IMR-90 (cell line): ENCODE measurements at regions not wholly inside any gene's neighbourhood (a gene's known extent, or its start where the extent isn't known, plus 50 kb on each side); places are given as distances from the start of the nearest gene placed in this dataset.

ENCODE experiments used
- ATAC-seq: fragments of 200-7000 bp; cut with Tn5 transposase; 2 replicates; pipeline ENCODE4 v1.9.1; 2020; ENCODE audit warnings: low read depth, mild to moderate bottlenecking, moderate library complexity
- BruUV-seq: library from RNA; stranded (reverse); fragments of 400-500 nt; replicated peaks from 2 replicates; lab custom pipeline; 2021; lab: Mats Ljungman, UMichigan
- CTCF ChIA-PET: fragments of 300-600 bp; formaldehyde crosslinking; extraction: SDS; loops from one replicate; lab custom pipeline; 2021; ENCODE audit warnings: antibody characterized with exemption; lab: Yijun Ruan, JAX
- POLR2A ChIA-PET: fragments of 300-600 bp; sonication (Branson Sonifier 250); formaldehyde crosslinking; loops from one replicate; lab custom pipeline; 2022; ENCODE audit warnings: antibody characterized with exemption; ENCODE audit not compliant: unreplicated experiment; lab: Charles Lee
- DNase-seq: peaks from one replicate; pipeline ENCODE4 v3.0.0; 2013
- H2AFZ ChIP-seq: replicated peaks from 2 replicates; pipeline ENCODE3; 2013; ENCODE audit warnings: low read length, mild to moderate bottlenecking; ENCODE audit not compliant: poor library complexity
- H2AK5ac ChIP-seq: 2 replicates; pipeline ENCODE4 v1.6.1; 2013; ENCODE audit warnings: low read depth, low read length, inconsistent platforms
- H2AK9ac ChIP-seq: replicated peaks from 2 replicates; pipeline ENCODE3; 2013; ENCODE audit warnings: mild to moderate bottlenecking, low read depth, low read length, moderate library complexity; ENCODE audit not compliant: poor library complexity
- H2BK120ac ChIP-seq: 2 replicates; pipeline ENCODE4 v1.6.1; 2013; ENCODE audit warnings: low read depth, low read length, inconsistent platforms
- H2BK15ac ChIP-seq: 3 replicates; pipeline ENCODE4 v1.6.1; 2013; ENCODE audit warnings: low read depth, low read length, inconsistent platforms
- H2BK20ac ChIP-seq: 2 replicates; pipeline ENCODE4 v1.6.1; 2013; ENCODE audit warnings: low read depth, mild to moderate bottlenecking, inconsistent platforms, low read length, moderate library complexity
- H2BK5ac ChIP-seq: 2 replicates; pipeline ENCODE4 v1.6.1; 2013; ENCODE audit warnings: mild to moderate bottlenecking, low read depth, low read length, inconsistent platforms; ENCODE audit not compliant: poor library complexity, severe bottlenecking
- H3K14ac ChIP-seq: replicated peaks from 2 replicates; pipeline ENCODE4 v1.6.1; 2013; ENCODE audit warnings: low read depth, low read length, inconsistent platforms
- H3K18ac ChIP-seq: 2 replicates; pipeline ENCODE4 v1.6.1; 2013; ENCODE audit warnings: low read depth, low read length, control low read depth
- H3K23ac ChIP-seq: 2 replicates; pipeline ENCODE4 v1.6.1; 2013; ENCODE audit warnings: low read depth, low read length, inconsistent platforms
- H3K27ac ChIP-seq: 2 replicates; pipeline ENCODE4 v1.5.1; 2013; ENCODE audit warnings: mild to moderate bottlenecking, control low read depth, low read length; ENCODE audit not compliant: insufficient read depth
- H3K27me3 ChIP-seq: 2 replicates; pipeline ENCODE4 v1.6.1; 2013; ENCODE audit warnings: low read length; ENCODE audit not compliant: control insufficient read depth, insufficient read depth
- H3K36me3 ChIP-seq: 2 replicates; pipeline ENCODE4 v1.6.1; 2013; ENCODE audit warnings: low read length, mixed read lengths; ENCODE audit not compliant: control insufficient read depth, insufficient read depth
- H3K4ac ChIP-seq: 2 replicates; pipeline ENCODE4 v1.6.1; 2013; ENCODE audit warnings: low read depth, low read length, inconsistent platforms
- H3K4me1 ChIP-seq: 2 replicates; pipeline ENCODE4 v1.6.1; 2013; ENCODE audit warnings: low read length, mixed read lengths; ENCODE audit not compliant: control insufficient read depth, insufficient read depth
- H3K4me2 ChIP-seq: 2 replicates; pipeline ENCODE4 v1.6.1; 2013; ENCODE audit warnings: low read depth, mild to moderate bottlenecking, control low read depth, low read length, moderate library complexity
- H3K4me3 ChIP-seq: 2 replicates; pipeline ENCODE4 v1.5.1; 2013; ENCODE audit warnings: low read depth, mild to moderate bottlenecking, control low read depth, low read length, moderate library complexity; ENCODE audit not compliant: insufficient read depth
- H3K56ac ChIP-seq: 2 replicates; pipeline ENCODE4 v1.6.1; 2013; ENCODE audit warnings: low read length, inconsistent platforms; ENCODE audit not compliant: insufficient read depth; ENCODE audit errors: extremely low read depth
- H3K79me1 ChIP-seq, 2 experiments: 2 replicates each; pipeline ENCODE4 v1.6.1; 2013; ENCODE audit warnings: low read length in 2 of 2, inconsistent platforms in 1 of 2, low read depth in 1 of 2
- H3K9ac ChIP-seq: 2 replicates; pipeline ENCODE4 v1.6.1; 2013; ENCODE audit warnings: low read depth, low read length, control low read depth
- H3K9me1 ChIP-seq: 2 replicates; pipeline ENCODE4 v1.6.1; 2013; ENCODE audit warnings: low read length, inconsistent platforms; ENCODE audit not compliant: insufficient read depth
- H3K9me3 ChIP-seq: 2 replicates; pipeline ENCODE4 v1.6.1; 2013; ENCODE audit warnings: low read length; ENCODE audit not compliant: control insufficient read depth, insufficient read depth
- H4K20me1 ChIP-seq: 2 replicates; pipeline ENCODE4 v1.6.1; 2013; ENCODE audit warnings: low read length, inconsistent platforms; ENCODE audit not compliant: insufficient read depth
- H4K5ac ChIP-seq: 2 replicates; pipeline ENCODE4 v1.6.1; 2013; ENCODE audit warnings: mild to moderate bottlenecking, low read depth, low read length, control low read depth
- H4K8ac ChIP-seq, 2 experiments: 2 replicates each; pipeline ENCODE4 v1.6.1; 2013; ENCODE audit warnings: low read depth in 2 of 2, low read length in 2 of 2, control low read depth in 1 of 2, inconsistent platforms in 1 of 2
- H4K91ac ChIP-seq: 2 replicates; pipeline ENCODE4 v1.6.1; 2013; ENCODE audit warnings: low read depth, low read length, inconsistent platforms; ENCODE audit not compliant: insufficient read depth
- BHLHE40 ChIP-seq: fragments of 150-350 bp; IDR thresholded peaks from 2 replicates; pipeline ENCODE4 v1.6.1; 2016; ENCODE audit warnings: mild to moderate bottlenecking, low read depth, low read length
- CEBPB ChIP-seq: IDR thresholded peaks from 2 replicates; pipeline ENCODE4 v1.6.1; 2012; ENCODE audit warnings: low read depth, low read length, improper control_type of control experiment
- CHD1 ChIP-seq: IDR thresholded peaks from 2 replicates; pipeline ENCODE4 v1.6.1; 2012; ENCODE audit warnings: low read depth, low read length, improper control_type of control experiment
- CTCF ChIP-seq: conservative IDR thresholded peaks from 2 replicates; pipeline ENCODE4 v1.5.1; 2012; ENCODE audit warnings: mild to moderate bottlenecking, low read depth, low read length, improper control_type of control experiment
- ELK1 ChIP-seq: fragments of 150-350 bp; IDR thresholded peaks from 2 replicates; pipeline ENCODE4 v1.6.1; 2016; ENCODE audit warnings: low read depth, mild to moderate bottlenecking, low read length, moderate library complexity, borderline replicate concordance
- FOS ChIP-seq: fragments of 150-350 bp; IDR thresholded peaks from 2 replicates; pipeline ENCODE4 v1.6.1; 2016; ENCODE audit warnings: low read depth, low read length
- MAFK ChIP-seq: IDR thresholded peaks from 2 replicates; pipeline ENCODE4 v1.6.1; 2012; ENCODE audit warnings: low read depth, low read length, improper control_type of control experiment
- MAZ ChIP-seq: IDR thresholded peaks from 2 replicates; pipeline ENCODE4 v1.6.1; 2012; ENCODE audit warnings: low read depth, mild to moderate bottlenecking, low read length, improper control_type of control experiment, moderate library complexity, borderline replicate concordance
- MXI1 ChIP-seq: IDR thresholded peaks from 2 replicates; pipeline ENCODE4 v1.6.1; 2012; ENCODE audit warnings: low read depth, mild to moderate bottlenecking, low read length, moderate library complexity, borderline replicate concordance
- NFE2L2 ChIP-seq: fragments of 150-350 bp; IDR thresholded peaks from 2 replicates; pipeline ENCODE4 v1.6.1; 2016; ENCODE audit warnings: low read depth, mild to moderate bottlenecking, low read length
- POLR2A ChIP-seq: IDR thresholded peaks from 2 replicates; pipeline ENCODE4 v1.6.1; 2012; ENCODE audit warnings: mild to moderate bottlenecking, low read depth, low read length
- RAD21 ChIP-seq: IDR thresholded peaks from 2 replicates; pipeline ENCODE4 v1.6.1; 2012; ENCODE audit warnings: low read length, improper control_type of control experiment
- RCOR1 ChIP-seq: IDR thresholded peaks from 2 replicates; pipeline ENCODE4 v1.6.1; 2012; ENCODE audit warnings: mild to moderate bottlenecking, low read length, improper control_type of control experiment; ENCODE audit not compliant: insufficient replicate concordance
- RFX5 ChIP-seq: IDR thresholded peaks from 2 replicates; pipeline ENCODE4 v1.8.0; 2012; ENCODE audit warnings: low read depth, mild to moderate bottlenecking, low read length, moderate library complexity
- SMC3 ChIP-seq: fragments of 150-350 bp; IDR thresholded peaks from 2 replicates; pipeline ENCODE4 v1.6.1; 2016; ENCODE audit warnings: low read depth, mild to moderate bottlenecking, antibody characterized with exemption, low read length, moderate library complexity
- USF2 ChIP-seq: fragments of 150-350 bp; IDR thresholded peaks from 2 replicates; pipeline ENCODE4 v1.6.1; 2017; ENCODE audit warnings: mild to moderate bottlenecking, antibody characterized with exemption, low read length, low read depth
- WGBS, 2 experiments: methylation state at CpG; one replicate each; pipeline versions ENCODE4 v1.1.5 to v1.1.7; 2013; ENCODE audit warnings: missing lambda C conversion rate in 2 of 2; ENCODE audit not compliant: insufficient read length in 1 of 2; ENCODE audit errors: extremely low coverage in 2 of 2; 5-methylcytosine and 5-hydroxymethylcytosine counted together
- dilution Hi-C: fragments of 300-500 bp; cut with HindIII; formaldehyde crosslinking; loops from one replicate; pipeline ENCODE4 v1.14.3; 2018; ENCODE audit warnings: low sequenced_read_pairs; ENCODE audit not compliant: unreplicated experiment
- in situ Hi-C: fragments of 300-500 bp; cut with MboI; formaldehyde crosslinking; loops from 3 replicates; pipeline ENCODE4 v1.14.3; 2019; ENCODE audit warnings: low sequenced_read_pairs, inconsistent platforms, mixed read lengths
- intact Hi-C: fragments of 100-400 bp; cut with micrococcal nuclease; formaldehyde crosslinking; loops from 2 replicates; pipeline ENCODE4 v1.10.0; 2022

- H2AK5ac ChIP-seq, result no peak overlapping the region
- intact Hi-C loops (loop anchor here (10.0 kb wide), 1 partner anchor 906 kb away; no protein-coding TSS in a partner anchor), dilution Hi-C loops (no loop called here), in situ Hi-C loops (no loop called here)
- H3K4me3 ChIP-seq, result no peak overlapping the region
- no peak overlapping the region for H3K23ac ChIP-seq
- H3K79me1 ChIP-seq, result no peaks in the 10 kb centered on the region
- H2BK20ac ChIP-seq, result no peak overlapping the region
- POLR2A ChIA-PET, result no interaction called here
- H3K18ac ChIP-seq, result no peak overlapping the region
- ATAC-seq (no peak), DNase-seq (no peak)
- H2BK15ac ChIP-seq, result no peak overlapping the region
- TF ChIP-seq SMC3, result no peak
- TF ChIP-seq POLR2A, result no peak
- no peak for TF ChIP-seq MAZ
- no peak for TF ChIP-seq NFE2L2
- no peak for TF ChIP-seq MAFK
- TF ChIP-seq USF2, result no peak
- no peak for TF ChIP-seq ELK1
- no peak for TF ChIP-seq FOS
- TF ChIP-seq CTCF, result no peak
- TF ChIP-seq RFX5, result no peak
- TF ChIP-seq RAD21, result no peak
- no peak for TF ChIP-seq BHLHE40
- no peak for TF ChIP-seq CHD1
- TF ChIP-seq CEBPB, result no peak
- no peak for TF ChIP-seq MXI1
- TF ChIP-seq RCOR1, result no peak
- H3K56ac ChIP-seq, result no peak overlapping the region
- 83% methylated on average over 1 of the region's 2 CpGs; no CpG with 5 or more reads in 1 of the 2 experiments for WGBS, 2 experiments
- no peak overlapping the region for H4K5ac ChIP-seq
- no peak overlapping the region for H3K27ac ChIP-seq
- H4K20me1 ChIP-seq, result no peaks in the 10 kb centered on the region
- H3K14ac ChIP-seq, result no peak overlapping the region
- H2AK9ac ChIP-seq, result no peak overlapping the region
- no peaks in the 10 kb centered on the region for H3K9me3 ChIP-seq
- BruUV-seq, result no TSS peak
- H2BK5ac ChIP-seq, result no peak overlapping the region
- no peak overlapping the region for H2AFZ ChIP-seq
- H4K8ac ChIP-seq, result no peak overlapping the region
- H2BK120ac ChIP-seq, result no peak overlapping the region
- H3K4me2 ChIP-seq, result no peak overlapping the region
- H3K4ac ChIP-seq, result no peak overlapping the region
- CTCF ChIA-PET, result no interaction called here
- no peak overlapping the region for H4K91ac ChIP-seq
- H3K27me3 ChIP-seq, result peaks cover 3% of the 10 kb centered on the region; the same call in 1 of the 2 replicates
- H3K4me1 ChIP-seq, result no peaks in the 10 kb centered on the region
- no peaks in the 10 kb centered on the region for H3K9me1 ChIP-seq
- no peak overlapping the region for H3K9ac ChIP-seq
- no peaks in the 10 kb centered on the region for H3K36me3 ChIP-seq
These were observed 706.5 kb downstream of the MED13L start for GRCh38 chr12:115571027-115571426.
